SK-N-SH treated with all-trans-retinoic acid at 6 μM for 48 hours (cell line): ENCODE measurements at regions not wholly inside any gene's neighbourhood (a gene's known extent, or its start where the extent isn't known, plus 50 kb on each side); places are given as distances from the start of the nearest gene placed in this dataset.

Experiments used
- BACH2 ChIP-seq: fragments of 250-450 bp; sonication (Bioruptor Pico); IDR thresholded peaks from 2 replicates; pipeline ENCODE4 v1.9.0; 2021; ENCODE audit warnings: mild to moderate bottlenecking, borderline replicate concordance
- GLIS3 ChIP-seq: fragments of 250-450 bp; sonication (Bioruptor Pico); IDR thresholded peaks from 2 replicates; pipeline ENCODE4 v1.5.0; 2020; ENCODE audit warnings: mild to moderate bottlenecking, moderate library complexity
- ISL1 ChIP-seq: fragments of 250-450 bp; sonication (Bioruptor Pico); IDR thresholded peaks from 2 replicates; pipeline ENCODE4 v2.1.2; 2022; ENCODE audit warnings: mild to moderate bottlenecking, moderate library complexity
- OSR1 ChIP-seq: fragments of 250-450 bp; sonication (Bioruptor Pico); IDR thresholded peaks from 2 replicates; pipeline ENCODE4 v1.8.0; 2022; ENCODE audit warnings: moderate library complexity, mild to moderate bottlenecking, inconsistent platforms
- RARB ChIP-seq: fragments of 250-450 bp; sonication (Bioruptor Pico); IDR thresholded peaks from 2 replicates; pipeline ENCODE4 v1.8.0; 2021; ENCODE audit warnings: mild to moderate bottlenecking, moderate library complexity
- ZFP3 ChIP-seq: fragments of 250-450 bp; sonication (Bioruptor Pico); IDR thresholded peaks from 2 replicates; pipeline ENCODE4 v1.5.0; 2020; ENCODE audit warnings: mild to moderate bottlenecking, moderate library complexity
- ZFP30 ChIP-seq: fragments of 450-650 bp; formaldehyde crosslinking; IDR thresholded peaks from 2 replicates; pipeline ENCODE4 v1.5.0; 2022; ENCODE audit warnings: mild to moderate bottlenecking, moderate library complexity
- ZNF565 ChIP-seq: fragments of 450-650 bp; formaldehyde crosslinking; conservative IDR thresholded peaks from 2 replicates; pipeline ENCODE4 v1.5.0; 2020; ENCODE audit warnings: low read depth, mild to moderate bottlenecking, moderate library complexity
- ZNF70 ChIP-seq: fragments of 450-650 bp; formaldehyde crosslinking; IDR thresholded peaks from 2 replicates; pipeline ENCODE4 v1.5.0; 2020; ENCODE audit warnings: mild to moderate bottlenecking, moderate library complexity
- TF ChIP-seq, protein P1 (sequence below): fragments of 250-450 bp; sonication (Bioruptor Pico); IDR thresholded peaks from 2 replicates; pipeline ENCODE4 v1.8.0; 2020; ENCODE audit warnings: mild to moderate bottlenecking, moderate library complexity, borderline replicate concordance
- TF ChIP-seq, protein P2 (sequence below): fragments of 250-450 bp; sonication (Bioruptor Pico); IDR thresholded peaks from 2 replicates; pipeline ENCODE4 v1.8.0; 2021; ENCODE audit warnings: low read depth, mild to moderate bottlenecking, moderate library complexity, borderline replicate concordance
- TF ChIP-seq, protein P3 (sequence below): fragments of 250-450 bp; sonication (Bioruptor Pico); IDR thresholded peaks from 2 replicates; pipeline ENCODE4 v1.5.1; 2021; ENCODE audit warnings: mild to moderate bottlenecking, moderate library complexity

- TF ChIP-seq, protein P1, sequence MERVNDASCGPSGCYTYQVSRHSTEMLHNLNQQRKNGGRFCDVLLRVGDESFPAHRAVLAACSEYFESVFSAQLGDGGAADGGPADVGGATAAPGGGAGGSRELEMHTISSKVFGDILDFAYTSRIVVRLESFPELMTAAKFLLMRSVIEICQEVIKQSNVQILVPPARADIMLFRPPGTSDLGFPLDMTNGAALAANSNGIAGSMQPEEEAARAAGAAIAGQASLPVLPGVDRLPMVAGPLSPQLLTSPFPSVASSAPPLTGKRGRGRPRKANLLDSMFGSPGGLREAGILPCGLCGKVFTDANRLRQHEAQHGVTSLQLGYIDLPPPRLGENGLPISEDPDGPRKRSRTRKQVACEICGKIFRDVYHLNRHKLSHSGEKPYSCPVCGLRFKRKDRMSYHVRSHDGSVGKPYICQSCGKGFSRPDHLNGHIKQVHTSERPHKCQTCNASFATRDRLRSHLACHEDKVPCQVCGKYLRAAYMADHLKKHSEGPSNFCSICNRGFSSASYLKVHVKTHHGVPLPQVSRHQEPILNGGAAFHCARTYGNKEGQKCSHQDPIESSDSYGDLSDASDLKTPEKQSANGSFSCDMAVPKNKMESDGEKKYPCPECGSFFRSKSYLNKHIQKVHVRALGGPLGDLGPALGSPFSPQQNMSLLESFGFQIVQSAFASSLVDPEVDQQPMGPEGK (CRISPR knock-in tag), result no peak
- no peak for TF ChIP-seq RARB (CRISPR knock-in tag)
- TF ChIP-seq ISL1 (CRISPR knock-in tag), result no peak
- TF ChIP-seq ZNF565 (CRISPR knock-in tag), result no peak
- no peak for TF ChIP-seq OSR1
- TF ChIP-seq, protein P2, sequence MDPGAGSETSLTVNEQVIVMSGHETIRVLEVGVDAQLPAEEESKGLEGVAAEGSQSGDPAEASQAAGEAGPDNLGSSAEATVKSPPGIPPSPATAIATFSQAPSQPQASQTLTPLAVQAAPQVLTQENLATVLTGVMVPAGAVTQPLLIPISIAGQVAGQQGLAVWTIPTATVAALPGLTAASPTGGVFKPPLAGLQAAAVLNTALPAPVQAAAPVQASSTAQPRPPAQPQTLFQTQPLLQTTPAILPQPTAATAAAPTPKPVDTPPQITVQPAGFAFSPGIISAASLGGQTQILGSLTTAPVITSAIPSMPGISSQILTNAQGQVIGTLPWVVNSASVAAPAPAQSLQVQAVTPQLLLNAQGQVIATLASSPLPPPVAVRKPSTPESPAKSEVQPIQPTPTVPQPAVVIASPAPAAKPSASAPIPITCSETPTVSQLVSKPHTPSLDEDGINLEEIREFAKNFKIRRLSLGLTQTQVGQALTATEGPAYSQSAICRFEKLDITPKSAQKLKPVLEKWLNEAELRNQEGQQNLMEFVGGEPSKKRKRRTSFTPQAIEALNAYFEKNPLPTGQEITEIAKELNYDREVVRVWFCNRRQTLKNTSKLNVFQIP (CRISPR knock-in tag), result no peak
- TF ChIP-seq, protein P3, sequence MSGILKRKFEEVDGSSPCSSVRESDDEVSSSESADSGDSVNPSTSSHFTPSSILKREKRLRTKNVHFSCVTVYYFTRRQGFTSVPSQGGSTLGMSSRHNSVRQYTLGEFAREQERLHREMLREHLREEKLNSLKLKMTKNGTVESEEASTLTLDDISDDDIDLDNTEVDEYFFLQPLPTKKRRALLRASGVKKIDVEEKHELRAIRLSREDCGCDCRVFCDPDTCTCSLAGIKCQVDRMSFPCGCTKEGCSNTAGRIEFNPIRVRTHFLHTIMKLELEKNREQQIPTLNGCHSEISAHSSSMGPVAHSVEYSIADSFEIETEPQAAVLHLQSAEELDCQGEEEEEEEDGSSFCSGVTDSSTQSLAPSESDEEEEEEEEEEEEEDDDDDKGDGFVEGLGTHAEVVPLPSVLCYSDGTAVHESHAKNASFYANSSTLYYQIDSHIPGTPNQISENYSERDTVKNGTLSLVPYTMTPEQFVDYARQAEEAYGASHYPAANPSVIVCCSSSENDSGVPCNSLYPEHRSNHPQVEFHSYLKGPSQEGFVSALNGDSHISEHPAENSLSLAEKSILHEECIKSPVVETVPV (CRISPR knock-in tag), result no peak
- no peak for TF ChIP-seq GLIS3 (CRISPR knock-in tag)
- no peak for TF ChIP-seq ZNF70 (CRISPR knock-in tag)
- TF ChIP-seq ZFP30 (CRISPR knock-in tag), result no peak
- no peak for TF ChIP-seq BACH2
- no peak for TF ChIP-seq ZFP3 (CRISPR knock-in tag)
Observed at GRCh38 chr5:2960294-2960693, 208.8 kb upstream of the IRX2 start.
